Adrenal gland (tissue), 5 donors: ENCODE measurements at regions not wholly inside any gene's neighbourhood (a gene's known extent, or its start where the extent isn't known, plus 50 kb on each side); places are given as distances from the start of the nearest gene placed in this dataset.

Experiments used
- CTCF ChIP-seq, 6 experiments: fragments of 450-650 bp in 4 of 6; fragments of 200-600 bp in 2 of 6; sonication (generic) in 1 of 6; IDR thresholded peaks; 1 replicate in 5 of 6; 2 replicates in 1 of 6; pipeline versions ENCODE4 v1.5.1 to v1.8.0; 2016 to 2021; ENCODE audit warnings: antibody characterized with exemption in 6 of 6, mild to moderate bottlenecking in 2 of 6, moderate library complexity in 1 of 6
- POLR2A ChIP-seq, 2 donors: fragments of 450-650 bp; IDR thresholded peaks; one replicate each; pipeline ENCODE4 v1.6.1; 2017; ENCODE audit warnings: antibody characterized with exemption in 2 of 2, mild to moderate bottlenecking in 2 of 2, moderate library complexity in 1 of 2
- donor health status: DM: no; HTN: no; CAD: no.

GRCh38 chr18:10264260-10264659 is 190.2 kb upstream of the APCDD1 start:
- TF ChIP-seq POLR2A (IDR thresholded peaks at IDR 0.05): no peak
- no peak for TF ChIP-seq CTCF (IDR thresholded peaks at IDR 0.05)
